CD14-positive monocyte (primary cell): ENCODE measurements at regions not wholly inside any gene's neighbourhood (a gene's known extent, or its start where the extent isn't known, plus 50 kb on each side); places are given as distances from the start of the nearest gene placed in this dataset.
"Not testable (repeated sequence)": the region's sequence is repeated elsewhere in the genome, so short reads cannot be mapped to it uniquely, and the experiment has no call there.

Source experiments
- DNase-seq, 3 donors: peaks; one replicate each; pipeline ENCODE4 v3.0.0-alpha.2; 2011 to 2022
- H2AFZ ChIP-seq: 2 replicates; pipeline ENCODE4 v1.6.0; 2012; ENCODE audit warnings: mild to moderate bottlenecking, low read depth, low read length, inconsistent platforms; ENCODE audit not compliant: insufficient read depth, poor library complexity, severe bottlenecking
- H3K27ac ChIP-seq, 2 donors: 1 replicate in 1 of 2; 2 replicates in 1 of 2; pipeline ENCODE4 v1.5.1; 2012 to 2013; ENCODE audit warnings: low read length in 2 of 2, control low read depth in 1 of 2, inconsistent platforms in 1 of 2, low read depth in 1 of 2, mild to moderate bottlenecking in 1 of 2
- H3K27me3 ChIP-seq, 2 donors: one replicate each; pipeline versions ENCODE4 v1.6.0 to v1.6.1; 2011 to 2013; ENCODE audit warnings: low read length in 2 of 2; ENCODE audit not compliant: control insufficient read depth in 2 of 2, insufficient read depth in 2 of 2
- H3K36me3 ChIP-seq, 2 donors: replicated peaks in 1 of 2; 1 replicate in 1 of 2; 2 replicates in 1 of 2; pipeline versions ENCODE4 v1.5.1 to v1.6.1; 2012 to 2013; ENCODE audit warnings: low read length in 2 of 2, control low read depth in 1 of 2, inconsistent platforms in 1 of 2, mild to moderate bottlenecking in 1 of 2; ENCODE audit not compliant: insufficient read depth in 2 of 2, control insufficient read depth in 1 of 2
- H3K4me1 ChIP-seq, 2 donors: 1 replicate in 1 of 2; 2 replicates in 1 of 2; pipeline versions ENCODE4 v1.5.1 to v1.6.1; 2012 to 2013; ENCODE audit warnings: low read length in 2 of 2, control low read depth in 1 of 2, inconsistent platforms in 1 of 2, mild to moderate bottlenecking in 1 of 2, moderate library complexity in 1 of 2; ENCODE audit not compliant: insufficient read depth in 2 of 2, control insufficient read depth in 1 of 2
- H3K4me2 ChIP-seq: replicated peaks from 2 replicates; pipeline ENCODE3; 2012; ENCODE audit warnings: low read length, moderate library complexity, mild to moderate bottlenecking; ENCODE audit not compliant: poor library complexity, severe bottlenecking; ENCODE audit errors: extremely low read depth
- H3K4me3 ChIP-seq, 3 experiments: fragments of 200-600 bp in 1 of 3; sonication (generic) in 1 of 3; replicated peaks in 1 of 3; 1 replicate in 2 of 3; 2 replicates in 1 of 3; pipeline ENCODE4 v1.5.1; 2011 to 2013; ENCODE audit warnings: low read length in 3 of 3, mild to moderate bottlenecking in 3 of 3, control low read depth in 2 of 3, low read depth in 2 of 3, inconsistent platforms in 1 of 3, moderate library complexity in 1 of 3
- H3K79me2 ChIP-seq: 2 replicates; pipeline ENCODE4 v1.6.0; 2012; ENCODE audit warnings: mild to moderate bottlenecking, control low read depth, inconsistent platforms, low read length, moderate library complexity; ENCODE audit not compliant: insufficient read depth
- H3K9ac ChIP-seq: 2 replicates; pipeline ENCODE4 v1.6.0; 2017; ENCODE audit warnings: low read length, mild to moderate bottlenecking; ENCODE audit not compliant: insufficient read depth, poor library complexity, severe bottlenecking
- H3K9me3 ChIP-seq, 2 donors: replicated peaks in 1 of 2; 1 replicate in 1 of 2; 2 replicates in 1 of 2; pipeline versions ENCODE4 v1.5.1 to v1.6.1; 2012 to 2013; ENCODE audit warnings: low read length in 2 of 2, control low read depth in 1 of 2; ENCODE audit not compliant: control insufficient read depth in 1 of 2, insufficient read depth in 1 of 2
- H4K20me1 ChIP-seq: 2 replicates; pipeline ENCODE4 v1.6.0; 2012; ENCODE audit warnings: mild to moderate bottlenecking, low read length, control low read depth, moderate library complexity; ENCODE audit not compliant: insufficient read depth
- H3K27ac Mint-ChIP-seq, 7 donors: one replicate each; pipeline ENCODE4 v1.8.0; 2020; ENCODE audit warnings: mild to moderate bottlenecking in 7 of 7, mixed read lengths in 7 of 7, moderate library complexity in 6 of 7, inconsistent platforms in 2 of 7
- H3K27me3 Mint-ChIP-seq, 3 donors: one replicate each; pipeline ENCODE4 v1.8.0; 2021 to 2022; ENCODE audit warnings: low read depth in 3 of 3, mild to moderate bottlenecking in 3 of 3, mixed read lengths in 3 of 3, moderate library complexity in 3 of 3, inconsistent platforms in 1 of 3
- H3K36me3 Mint-ChIP-seq, 2 donors: one replicate each; pipeline ENCODE4 v1.8.0; 2020; ENCODE audit warnings: mixed read lengths in 2 of 2, inconsistent platforms in 1 of 2, mild to moderate bottlenecking in 1 of 2
- H3K4me1 Mint-ChIP-seq: one replicate; pipeline ENCODE4 v1.8.0; 2020; ENCODE audit warnings: mild to moderate bottlenecking, mixed read lengths
- H3K4me3 Mint-ChIP-seq, 2 donors: one replicate each; pipeline ENCODE4 v1.8.0; 2020; ENCODE audit warnings: mild to moderate bottlenecking in 2 of 2, mixed read lengths in 2 of 2, moderate library complexity in 1 of 2
- H3K9me3 Mint-ChIP-seq, 7 donors: one replicate each; pipeline ENCODE4 v1.8.0; 2020 to 2022; ENCODE audit warnings: mixed read lengths in 7 of 7, mild to moderate bottlenecking in 6 of 7, moderate library complexity in 6 of 7, inconsistent platforms in 2 of 7
- CTCF ChIP-seq: fragments of 200-600 bp; IDR thresholded peaks from one replicate; pipeline ENCODE4 v1.8.0; 2022; ENCODE audit warnings: antibody characterized with exemption, mild to moderate bottlenecking
- WGBS: methylation state at CpG from one replicate; pipeline ENCODE4 v1.1.5; 2013; ENCODE audit warnings: missing lambda C conversion rate; ENCODE audit not compliant: insufficient coverage; 5-methylcytosine and 5-hydroxymethylcytosine counted together
- intact Hi-C, 2 donors: fragments of 100-400 bp; cut with micrococcal nuclease; formaldehyde crosslinking; loops; one replicate each; pipeline versions ENCODE4 v1.15.0 to v1.15.1; 2023

- H3K4me3 ChIP-seq, H3K4me1 ChIP-seq, H2AFZ ChIP-seq, H3K27ac ChIP-seq, H3K9me3 Mint-ChIP-seq, H3K79me2 ChIP-seq, H3K9ac ChIP-seq, H3K36me3 Mint-ChIP-seq, H3K27me3 Mint-ChIP-seq, H3K4me1 Mint-ChIP-seq, H3K4me2 ChIP-seq, H3K27me3 ChIP-seq, H3K4me3 Mint-ChIP-seq, H4K20me1 ChIP-seq, H3K9me3 ChIP-seq, H3K36me3 ChIP-seq, DNase-seq, H3K27ac Mint-ChIP-seq, intact Hi-C loops: not testable (repeated sequence)
- no CpG with 5 or more reads among the region's 18 CpGs for WGBS
- TF ChIP-seq CTCF, result peak; percentile 19
These were observed 5373.7 kb upstream of the TPTE start for GRCh38 chr21:5147685-5148084.

GRCh38 chr21:5149222-5149621, 5372.2 kb upstream of the TPTE start:
- WGBS, result no CpG with 5 or more reads among the region's 14 CpGs
- H3K4me2 ChIP-seq, H3K36me3 Mint-ChIP-seq, H3K9me3 ChIP-seq, intact Hi-C loops, H3K27ac ChIP-seq, H3K36me3 ChIP-seq, H3K27ac Mint-ChIP-seq, H3K4me1 ChIP-seq, H3K9ac ChIP-seq, H3K79me2 ChIP-seq, H3K4me3 ChIP-seq, H3K9me3 Mint-ChIP-seq, H3K4me3 Mint-ChIP-seq, DNase-seq, H3K27me3 Mint-ChIP-seq, H2AFZ ChIP-seq, H3K27me3 ChIP-seq, H4K20me1 ChIP-seq, H3K4me1 Mint-ChIP-seq: not testable (repeated sequence)

- H3K9me3 ChIP-seq, H3K27ac Mint-ChIP-seq, H3K4me3 Mint-ChIP-seq, H3K4me1 Mint-ChIP-seq, H3K27me3 ChIP-seq, H4K20me1 ChIP-seq, H3K4me1 ChIP-seq, H2AFZ ChIP-seq, H3K9ac ChIP-seq, DNase-seq, H3K79me2 ChIP-seq, H3K36me3 ChIP-seq, H3K27me3 Mint-ChIP-seq, H3K9me3 Mint-ChIP-seq, H3K4me2 ChIP-seq, H3K27ac ChIP-seq, intact Hi-C loops, H3K36me3 Mint-ChIP-seq: not testable (repeated sequence)
- WGBS, result 0% methylated on average over 1 of the region's 69 CpGs
- H3K4me3 ChIP-seq, result peak overlapping the region; percentile 14 to 61 (median 59)
These were observed 5367.3 kb upstream of the TPTE start for GRCh38 chr21:5153842-5154640.

- H3K4me3 Mint-ChIP-seq, H3K79me2 ChIP-seq, H3K9me3 ChIP-seq, H3K27ac Mint-ChIP-seq, H3K4me2 ChIP-seq, H3K4me1 Mint-ChIP-seq, H2AFZ ChIP-seq, intact Hi-C loops, H3K27ac ChIP-seq, H3K27me3 ChIP-seq, H3K36me3 Mint-ChIP-seq, H3K9me3 Mint-ChIP-seq, H3K36me3 ChIP-seq, H3K4me1 ChIP-seq, H3K27me3 Mint-ChIP-seq, H4K20me1 ChIP-seq, H3K9ac ChIP-seq: not testable (repeated sequence)
- WGBS, result 0% methylated on average over 14 of the region's 50 CpGs
- peak; percentile 71 to 82 (median 80) for DNase-seq
- H3K4me3 ChIP-seq, result peak overlapping the region in 2 of 3 experiments; percentile 59 to 61
These were observed 5366.8 kb upstream of the TPTE start for GRCh38 chr21:5154641-5154982.
